ENCODE measurements at regions not wholly inside any gene's neighbourhood (a gene's known extent, or its start where the extent isn't known, plus 50 kb on each side); places are given as distances from the start of the nearest gene placed in this dataset.

DNA sequence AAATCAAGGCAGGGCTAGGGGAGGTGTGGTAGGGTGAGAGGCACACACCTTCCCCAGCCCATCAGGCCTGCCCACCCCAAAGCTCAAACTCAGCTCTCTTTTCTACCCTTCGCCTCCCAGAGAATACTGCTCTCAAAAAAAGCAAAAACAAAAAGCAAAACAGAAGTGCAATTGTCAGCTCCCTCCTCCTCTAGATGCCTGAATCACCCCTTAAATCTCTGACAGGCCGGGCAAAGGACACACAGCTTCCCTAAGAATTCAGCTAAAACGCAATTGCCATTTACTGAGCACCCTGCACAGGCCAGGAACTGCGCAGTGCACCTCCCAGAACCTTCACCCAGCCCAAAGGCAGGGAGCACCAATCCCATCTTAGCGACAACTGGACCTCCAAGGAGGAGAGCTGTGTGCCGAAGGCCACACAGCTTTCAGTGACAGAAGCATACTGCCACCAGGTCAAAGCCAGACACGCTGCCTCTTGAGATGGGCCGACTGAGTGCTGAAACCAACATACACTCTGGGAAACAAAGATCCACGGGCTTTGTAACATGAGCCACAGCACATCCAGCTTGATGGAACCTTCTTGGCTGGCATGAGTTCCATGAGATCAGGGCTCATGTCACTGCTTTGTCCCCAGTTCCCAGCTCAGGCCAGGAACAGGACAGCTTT, 53.4 kb upstream of the STXBP1 start:
- TF ChIP-seq POLR2AphosphoS5 (IDR thresholded peaks at IDR 0.05): no peak
- TF ChIP-seq, protein P1, sequence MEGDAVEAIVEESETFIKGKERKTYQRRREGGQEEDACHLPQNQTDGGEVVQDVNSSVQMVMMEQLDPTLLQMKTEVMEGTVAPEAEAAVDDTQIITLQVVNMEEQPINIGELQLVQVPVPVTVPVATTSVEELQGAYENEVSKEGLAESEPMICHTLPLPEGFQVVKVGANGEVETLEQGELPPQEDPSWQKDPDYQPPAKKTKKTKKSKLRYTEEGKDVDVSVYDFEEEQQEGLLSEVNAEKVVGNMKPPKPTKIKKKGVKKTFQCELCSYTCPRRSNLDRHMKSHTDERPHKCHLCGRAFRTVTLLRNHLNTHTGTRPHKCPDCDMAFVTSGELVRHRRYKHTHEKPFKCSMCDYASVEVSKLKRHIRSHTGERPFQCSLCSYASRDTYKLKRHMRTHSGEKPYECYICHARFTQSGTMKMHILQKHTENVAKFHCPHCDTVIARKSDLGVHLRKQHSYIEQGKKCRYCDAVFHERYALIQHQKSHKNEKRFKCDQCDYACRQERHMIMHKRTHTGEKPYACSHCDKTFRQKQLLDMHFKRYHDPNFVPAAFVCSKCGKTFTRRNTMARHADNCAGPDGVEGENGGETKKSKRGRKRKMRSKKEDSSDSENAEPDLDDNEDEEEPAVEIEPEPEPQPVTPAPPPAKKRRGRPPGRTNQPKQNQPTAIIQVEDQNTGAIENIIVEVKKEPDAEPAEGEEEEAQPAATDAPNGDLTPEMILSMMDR (IDR thresholded peaks at IDR 0.05): no peak

Data from prostate gland (tissue), 2 donors.